ENCODE measurements at regions not wholly inside any gene's neighbourhood (a gene's known extent, or its start where the extent isn't known, plus 50 kb on each side); places are given as distances from the start of the nearest gene placed in this dataset.

- Histone ChIP-seq H3K4me3 (IDR thresholded peaks at IDR 0.05; ENCODE audit: insufficient read depth, low read depth, low read length) (no peak overlapping the region), H3K27ac (no peak overlapping the region), H3K27me3 (ENCODE audit: insufficient read depth, low read depth) (no peaks in the 10 kb centered on the region), H3K36me3 (ENCODE audit: insufficient read depth) (no peaks in the 10 kb centered on the region), H3K79me2 (ENCODE audit: insufficient read depth, low read depth) (no peaks in the 10 kb centered on the region), H3K9ac (no peak overlapping the region), H3K4me1 (ENCODE audit: low read depth, poor library complexity, severe bottlenecking) (no peaks in the 10 kb centered on the region), H3K4me2 (no peak overlapping the region), H4K20me1 (ENCODE audit: insufficient read depth) (no peaks in the 10 kb centered on the region), H2AFZ (ENCODE audit: low read depth) (no peak overlapping the region)
- no peak for TF ChIP-seq CTCF (conservative IDR thresholded peaks at IDR 0.05; ENCODE audit: low read depth, low read length)
Measured at GRCh38 chr3:107992976-107993684, 97.7 kb downstream of the CD47 start.

GRCh38 chr3:107990926-107991325, 99.9 kb downstream of the CD47 start:
- no peak overlapping the region for H2AFZ ChIP-seq (ENCODE audit: low read depth)
- H3K9ac ChIP-seq, result no peak overlapping the region

GRCh38 chr3:107990433-107990832, 100.4 kb downstream of the CD47 start:
- Histone ChIP-seq H3K9ac (no peak overlapping the region), H3K36me3 (ENCODE audit: insufficient read depth) (no peaks in the 10 kb centered on the region), H3K79me2 (ENCODE audit: insufficient read depth, low read depth) (no peaks in the 10 kb centered on the region), H3K4me1 (ENCODE audit: low read depth, poor library complexity, severe bottlenecking) (no peaks in the 10 kb centered on the region), H3K27ac (no peak overlapping the region), H4K20me1 (ENCODE audit: insufficient read depth) (no peaks in the 10 kb centered on the region), H3K27me3 (ENCODE audit: insufficient read depth, low read depth) (no peaks in the 10 kb centered on the region), H3K4me2 (no peak overlapping the region), H3K4me3 (IDR thresholded peaks at IDR 0.05; ENCODE audit: insufficient read depth, low read depth, low read length) (no peak overlapping the region), H2AFZ (ENCODE audit: low read depth) (no peak overlapping the region)
- no peak for TF ChIP-seq CTCF (conservative IDR thresholded peaks at IDR 0.05; ENCODE audit: low read depth, low read length)

More at GRCh38 chr3:107990926-107991325, 99.9 kb downstream of the CD47 start:
- Histone ChIP-seq H4K20me1 (ENCODE audit: insufficient read depth) (no peaks in the 10 kb centered on the region), H3K4me1 (ENCODE audit: low read depth, poor library complexity, severe bottlenecking) (no peaks in the 10 kb centered on the region), H3K27me3 (ENCODE audit: insufficient read depth, low read depth) (no peaks in the 10 kb centered on the region), H3K79me2 (ENCODE audit: insufficient read depth, low read depth) (no peaks in the 10 kb centered on the region), H3K36me3 (ENCODE audit: insufficient read depth) (no peaks in the 10 kb centered on the region), H3K4me2 (no peak overlapping the region), H3K27ac (no peak overlapping the region), H3K4me3 (IDR thresholded peaks at IDR 0.05; ENCODE audit: insufficient read depth, low read depth, low read length) (no peak overlapping the region)
- no peak for TF ChIP-seq CTCF (conservative IDR thresholded peaks at IDR 0.05; ENCODE audit: low read depth, low read length)

- no peak overlapping the region for H3K4me3 ChIP-seq (IDR thresholded peaks at IDR 0.05; ENCODE audit: insufficient read depth, low read depth, low read length)
- H3K4me2 ChIP-seq, result no peak overlapping the region
- no peak for TF ChIP-seq CTCF (conservative IDR thresholded peaks at IDR 0.05; ENCODE audit: low read depth, low read length)
- H3K79me2 ChIP-seq (ENCODE audit: insufficient read depth, low read depth), result no peaks in the 10 kb centered on the region
- no peak overlapping the region for H3K9ac ChIP-seq
- no peaks in the 10 kb centered on the region for H3K36me3 ChIP-seq (ENCODE audit: insufficient read depth)
- H3K27me3 ChIP-seq (ENCODE audit: insufficient read depth, low read depth), result no peaks in the 10 kb centered on the region
- H3K4me1 ChIP-seq (ENCODE audit: low read depth, poor library complexity, severe bottlenecking), result no peaks in the 10 kb centered on the region
- no peaks in the 10 kb centered on the region for H4K20me1 ChIP-seq (ENCODE audit: insufficient read depth)
- H3K27ac ChIP-seq, result no peak overlapping the region
- no peak overlapping the region for H2AFZ ChIP-seq (ENCODE audit: low read depth)
Measured at GRCh38 chr3:107989661-107990060, 101.2 kb downstream of the CD47 start.

Measured in KMS-11 (cell line).